ENCODE measurements at regions not wholly inside any gene's neighbourhood (a gene's known extent, or its start where the extent isn't known, plus 50 kb on each side); places are given as distances from the start of the nearest gene placed in this dataset.

- no peak for TF ChIP-seq EP300 (IDR thresholded peaks at IDR 0.05)
- TF ChIP-seq, protein P1, sequence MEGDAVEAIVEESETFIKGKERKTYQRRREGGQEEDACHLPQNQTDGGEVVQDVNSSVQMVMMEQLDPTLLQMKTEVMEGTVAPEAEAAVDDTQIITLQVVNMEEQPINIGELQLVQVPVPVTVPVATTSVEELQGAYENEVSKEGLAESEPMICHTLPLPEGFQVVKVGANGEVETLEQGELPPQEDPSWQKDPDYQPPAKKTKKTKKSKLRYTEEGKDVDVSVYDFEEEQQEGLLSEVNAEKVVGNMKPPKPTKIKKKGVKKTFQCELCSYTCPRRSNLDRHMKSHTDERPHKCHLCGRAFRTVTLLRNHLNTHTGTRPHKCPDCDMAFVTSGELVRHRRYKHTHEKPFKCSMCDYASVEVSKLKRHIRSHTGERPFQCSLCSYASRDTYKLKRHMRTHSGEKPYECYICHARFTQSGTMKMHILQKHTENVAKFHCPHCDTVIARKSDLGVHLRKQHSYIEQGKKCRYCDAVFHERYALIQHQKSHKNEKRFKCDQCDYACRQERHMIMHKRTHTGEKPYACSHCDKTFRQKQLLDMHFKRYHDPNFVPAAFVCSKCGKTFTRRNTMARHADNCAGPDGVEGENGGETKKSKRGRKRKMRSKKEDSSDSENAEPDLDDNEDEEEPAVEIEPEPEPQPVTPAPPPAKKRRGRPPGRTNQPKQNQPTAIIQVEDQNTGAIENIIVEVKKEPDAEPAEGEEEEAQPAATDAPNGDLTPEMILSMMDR (IDR thresholded peaks at IDR 0.05): no peak
- TF ChIP-seq POLR2A (IDR thresholded peaks at IDR 0.05; ENCODE audit: low read depth): no peak
- no peak for TF ChIP-seq POLR2AphosphoS5 (IDR thresholded peaks at IDR 0.05)
- Histone ChIP-seq H3K4me1 (no peaks in the 10 kb centered on the region), H3K9me3 (no peaks in the 10 kb centered on the region), H3K27ac (replicated peaks in 1 of 4) (no peak overlapping the region), H3K4me3 (no peak overlapping the region), H3K36me3 (no peaks in the 10 kb centered on the region), H3K27me3 (no peaks in the 10 kb centered on the region)
- WGBS: 79% methylated on average over 5 of the region's 5 CpGs
- intact Hi-C loops (cut with DNase I): no loop called here
- DNase-seq (ENCODE audit: extremely low spot score): no peak
These were observed 331.3 kb downstream of the BCKDHB start for GRCh38 chr6:80437801-80438200.

GRCh38 chr6:80437221-80437620 lies 330.8 kb downstream of the BCKDHB start:
- Histone ChIP-seq H3K36me3 (no peaks in the 10 kb centered on the region), H3K27ac (replicated peaks in 1 of 4) (no peak overlapping the region), H3K9me3 (no peaks in the 10 kb centered on the region), H3K4me3 (no peak overlapping the region), H3K4me1 (no peaks in the 10 kb centered on the region), H3K27me3 (no peaks in the 10 kb centered on the region)
- intact Hi-C loops (cut with DNase I): no loop called here
- no peak for DNase-seq (ENCODE audit: extremely low spot score)
- 51% methylated on average over 1 of the region's 1 CpG for WGBS
- TF ChIP-seq EP300 (IDR thresholded peaks at IDR 0.05) (no peak), POLR2A (IDR thresholded peaks at IDR 0.05; ENCODE audit: low read depth) (no peak), POLR2AphosphoS5 (IDR thresholded peaks at IDR 0.05) (no peak)
- TF ChIP-seq, protein P1 (IDR thresholded peaks at IDR 0.05): no peak

DNA sequence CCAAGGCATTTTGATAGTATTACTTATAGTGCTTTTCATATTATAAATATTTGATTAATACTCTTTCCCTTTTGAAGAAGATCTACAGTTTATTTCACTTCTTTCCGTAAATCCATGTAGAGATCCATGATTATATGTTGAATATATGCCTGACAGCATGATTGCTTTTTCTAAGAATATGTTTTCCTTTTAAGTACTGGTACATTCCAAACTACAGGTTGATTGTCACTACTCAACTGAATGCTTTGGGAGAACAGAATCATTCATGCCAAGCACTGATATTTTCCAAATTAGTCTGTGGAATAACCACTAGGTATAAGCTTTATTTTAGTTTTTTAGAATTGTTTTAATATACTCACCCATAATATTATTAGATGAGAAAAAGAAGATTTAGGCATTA lies 330.2 kb downstream of the BCKDHB start:
- WGBS: 97% methylated on average over 1 of the region's 1 CpG
- Histone ChIP-seq H3K27me3 (no peaks in the 10 kb centered on the region), H3K9me3 (no peaks in the 10 kb centered on the region), H3K27ac (replicated peaks in 1 of 4) (no peak overlapping the region), H3K4me3 (no peak overlapping the region), H3K4me1 (no peaks in the 10 kb centered on the region), H3K36me3 (no peaks in the 10 kb centered on the region)
- intact Hi-C loops (cut with DNase I): no loop called here
- no peak for DNase-seq (ENCODE audit: extremely low spot score)
- TF ChIP-seq POLR2A (IDR thresholded peaks at IDR 0.05; ENCODE audit: low read depth): no peak
- TF ChIP-seq, protein P1 (IDR thresholded peaks at IDR 0.05): no peak
- no peak for TF ChIP-seq POLR2AphosphoS5 (IDR thresholded peaks at IDR 0.05)
- TF ChIP-seq EP300 (IDR thresholded peaks at IDR 0.05): no peak

GRCh38 chr6:80435457-80435856 lies 329.0 kb downstream of the BCKDHB start:
- WGBS: 96% methylated on average over 5 of the region's 5 CpGs
- Histone ChIP-seq H3K9me3 (no peaks in the 10 kb centered on the region), H3K27me3 (no peaks in the 10 kb centered on the region), H3K4me1 (no peaks in the 10 kb centered on the region), H3K36me3 (no peaks in the 10 kb centered on the region), H3K27ac (replicated peaks in 1 of 4) (no peak overlapping the region), H3K4me3 (no peak overlapping the region)
- intact Hi-C loops (cut with DNase I): no loop called here
- no peak for DNase-seq (ENCODE audit: extremely low spot score)
- TF ChIP-seq POLR2AphosphoS5 (IDR thresholded peaks at IDR 0.05) (no peak), POLR2A (IDR thresholded peaks at IDR 0.05; ENCODE audit: low read depth) (no peak), EP300 (IDR thresholded peaks at IDR 0.05) (no peak)
- TF ChIP-seq, protein P1 (IDR thresholded peaks at IDR 0.05): no peak

DNA sequence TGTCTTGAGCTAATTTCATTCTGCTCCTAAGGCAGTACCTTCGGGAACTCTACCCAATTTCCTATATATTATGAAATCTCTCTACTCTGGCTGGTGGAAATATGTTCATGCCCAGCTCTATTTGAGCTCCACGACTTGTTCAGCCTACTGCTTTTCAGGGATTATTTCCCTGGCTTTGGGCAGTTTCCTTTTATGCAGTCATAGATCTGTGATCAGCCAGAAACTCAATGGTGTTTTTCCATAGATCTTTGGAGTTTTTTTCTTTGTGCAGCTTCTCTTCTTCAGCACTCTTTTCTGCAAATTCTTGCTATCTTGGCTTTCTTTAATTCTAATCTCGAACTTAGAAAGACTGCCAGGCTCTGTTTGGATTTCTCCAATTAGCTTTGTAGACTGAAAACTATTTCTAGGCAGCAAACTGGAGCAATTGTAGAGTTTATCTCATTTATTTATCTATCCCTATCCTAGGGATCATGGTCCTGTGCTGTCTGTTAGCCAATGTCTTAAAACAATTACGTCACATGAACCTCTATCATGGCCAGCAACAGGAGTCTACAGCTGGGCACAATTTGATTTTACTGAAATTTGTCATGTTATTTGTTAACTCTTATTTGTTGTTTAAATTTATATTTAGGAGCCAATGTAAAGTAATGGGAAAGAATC lies 328.4 kb downstream of the BCKDHB start:
- no peaks in the 10 kb centered on the region for H3K36me3 ChIP-seq
- H3K27ac ChIP-seq (replicated peaks in 1 of 4): no peak overlapping the region
- H3K27me3 ChIP-seq: no peaks in the 10 kb centered on the region
- no peak for DNase-seq (ENCODE audit: extremely low spot score)
- TF ChIP-seq POLR2AphosphoS5 (IDR thresholded peaks at IDR 0.05) (no peak), EP300 (IDR thresholded peaks at IDR 0.05) (no peak), POLR2A (IDR thresholded peaks at IDR 0.05; ENCODE audit: low read depth) (no peak)
- TF ChIP-seq, protein P1 (IDR thresholded peaks at IDR 0.05): no peak
- intact Hi-C loops (cut with DNase I): no loop called here
- 75% methylated on average over 4 of the region's 4 CpGs for WGBS
- H3K9me3 ChIP-seq: no peaks in the 10 kb centered on the region
- no peak overlapping the region for H3K4me3 ChIP-seq
- H3K4me1 ChIP-seq: no peaks in the 10 kb centered on the region

Measured in esophagus muscularis mucosa (tissue), 4 donors.